GM12878 (cell line): ENCODE measurements at regions not wholly inside any gene's neighbourhood (a gene's known extent, or its start where the extent isn't known, plus 50 kb on each side); places are given as distances from the start of the nearest gene placed in this dataset.

Source experiments
- CTCF ChIP-seq, 3 experiments: IDR thresholded peaks in 2 of 3; conservative IDR thresholded peaks in 1 of 3; 2 replicates each; pipeline ENCODE4 v1.5.1; 2011; ENCODE audit warnings: low read depth in 3 of 3, low read length in 3 of 3, mild to moderate bottlenecking in 3 of 3, control low read depth in 2 of 3, moderate library complexity in 2 of 3, inconsistent platforms in 1 of 3, mixed read lengths in 1 of 3; ENCODE audit not compliant: control insufficient read depth in 2 of 3, insufficient read depth in 1 of 3; ENCODE audit errors: extremely low read depth in 1 of 3
- EP300 ChIP-seq, 2 experiments: fragments of 150-350 bp in 1 of 2; IDR thresholded peaks; 2 replicates each; pipeline ENCODE4 v1.6.1; 2011 to 2012; ENCODE audit warnings: low read depth in 2 of 2, low read length in 2 of 2, borderline replicate concordance in 1 of 2, improper control_type of control experiment in 1 of 2, inconsistent platforms in 1 of 2; ENCODE audit not compliant: control insufficient read depth in 1 of 2
- ETV6 ChIP-seq, 2 experiments: fragments of 450-650 bp in 1 of 2; IDR thresholded peaks in 1 of 2; conservative IDR thresholded peaks in 1 of 2; 2 replicates each; pipeline ENCODE4 v1.6.1; 2014; ENCODE audit warnings: antibody characterized with exemption in 1 of 2, borderline replicate concordance in 1 of 2, low read depth in 1 of 2, mild to moderate bottlenecking in 1 of 2, moderate library complexity in 1 of 2
- EZH2 ChIP-seq: IDR thresholded peaks from 2 replicates; pipeline ENCODE4 v1.6.1; 2012; ENCODE audit warnings: low read depth, mild to moderate bottlenecking, control low read depth, inconsistent platforms, low read length, borderline replicate concordance; ENCODE audit not compliant: control insufficient read depth
- MYC ChIP-seq: IDR thresholded peaks from 2 replicates; pipeline ENCODE4 v1.6.1; 2011; ENCODE audit warnings: mild to moderate bottlenecking, low read length, moderate library complexity, inconsistent platforms; ENCODE audit not compliant: insufficient read depth, insufficient replicate concordance, insufficient read length, severe bottlenecking
- POLR2A ChIP-seq: IDR thresholded peaks from 2 replicates; pipeline ENCODE4 v1.6.1; 2011; ENCODE audit warnings: low read depth, mild to moderate bottlenecking, low read length
- POLR2AphosphoS2 ChIP-seq: IDR thresholded peaks from 2 replicates; pipeline ENCODE4 v1.6.1; 2011; ENCODE audit warnings: low read depth, mild to moderate bottlenecking, low read length, improper control_type of control experiment, moderate library complexity
- POLR2AphosphoS5 ChIP-seq: IDR thresholded peaks from 2 replicates; pipeline ENCODE4 v1.6.1; 2011; ENCODE audit warnings: mild to moderate bottlenecking, low read length, inconsistent platforms
- SMAD1 ChIP-seq: fragments of 450-650 bp; IDR thresholded peaks from 2 replicates; pipeline ENCODE4 v1.6.1; 2018; ENCODE audit warnings: mild to moderate bottlenecking, low read depth; ENCODE audit not compliant: partially characterized antibody
- SMARCA5 ChIP-seq: fragments of 450-650 bp; IDR thresholded peaks from 2 replicates; pipeline ENCODE4 v1.6.1; 2017; ENCODE audit warnings: mild to moderate bottlenecking
- ZNF384 ChIP-seq: IDR thresholded peaks from 2 replicates; pipeline ENCODE4 v1.6.1; 2012; ENCODE audit warnings: low read depth, mild to moderate bottlenecking, low read length, improper control_type of control experiment, borderline replicate concordance

GRCh38 chr18:10329101-10329500 is 125.3 kb upstream of the APCDD1 start:
- TF ChIP-seq MYC (no peak), CTCF (IDR thresholded peaks at IDR 0.05 in 2 of 3, conservative IDR thresholded peaks at IDR 0.05 in 1 of 3; ENCODE audit: control insufficient read depth in 2 of 3, extremely low read depth in 1 of 3, insufficient read depth in 1 of 3, low read depth in 3 of 3, low read length in 3 of 3) (no peak), POLR2AphosphoS2 (no peak), EZH2 (no peak), POLR2A (no peak), EP300 (IDR thresholded peaks at IDR 0.05; ENCODE audit: borderline replicate concordance in 1 of 2, control insufficient read depth in 1 of 2, low read depth in 2 of 2, low read length in 2 of 2) (no peak), ZNF384 (no peak), POLR2AphosphoS5 (no peak), ETV6 (conservative IDR thresholded peaks at IDR 0.05 in 1 of 2, IDR thresholded peaks at IDR 0.05 in 1 of 2; ENCODE audit: borderline replicate concordance in 1 of 2, low read depth in 1 of 2) (no peak), SMAD1 (no peak), SMARCA5 (no peak)
